Uterus (tissue), 2 donors: ENCODE measurements at regions not wholly inside any gene's neighbourhood (a gene's known extent, or its start where the extent isn't known, plus 50 kb on each side); places are given as distances from the start of the nearest gene placed in this dataset.

Source experiments
- POLR2A ChIP-seq, 2 donors: fragments of 450-650 bp; IDR thresholded peaks; one replicate each; pipeline ENCODE4 v1.6.1; 2016; ENCODE audit warnings: antibody characterized with exemption in 2 of 2, mild to moderate bottlenecking in 1 of 2, moderate library complexity in 1 of 2
- TF ChIP-seq, protein P1 (sequence below), 4 experiments: fragments of 200-600 bp in 2 of 4; fragments of 450-650 bp in 2 of 4; sonication (generic) in 2 of 4; IDR thresholded peaks; one replicate each; pipeline ENCODE4 v1.5.1; 2016 to 2019; ENCODE audit warnings: antibody characterized with exemption in 4 of 4, mild to moderate bottlenecking in 2 of 4, moderate library complexity in 1 of 4

DNA sequence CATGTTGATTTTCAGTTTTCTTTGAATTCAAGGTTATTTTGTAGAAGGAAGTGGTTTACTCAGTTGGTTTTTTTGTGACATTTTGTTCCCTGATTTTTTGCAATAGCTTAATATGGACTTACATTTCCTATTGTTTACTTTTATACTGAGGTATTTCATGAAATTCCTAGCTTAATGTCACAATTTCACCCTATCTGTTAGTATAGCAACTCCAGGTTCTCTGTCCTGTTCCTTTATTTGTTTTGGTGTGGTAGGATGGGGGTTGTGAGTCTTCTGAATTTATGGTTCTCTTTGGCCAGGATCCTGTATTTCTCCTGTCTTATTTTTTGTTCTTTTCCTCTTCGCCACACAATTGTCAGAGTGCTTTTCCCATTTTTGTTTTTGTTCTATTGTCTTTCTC is 523.4 kb upstream of the ARRDC3 start:
- TF ChIP-seq POLR2A (IDR thresholded peaks at IDR 0.05) = no peak
- TF ChIP-seq, protein P1, sequence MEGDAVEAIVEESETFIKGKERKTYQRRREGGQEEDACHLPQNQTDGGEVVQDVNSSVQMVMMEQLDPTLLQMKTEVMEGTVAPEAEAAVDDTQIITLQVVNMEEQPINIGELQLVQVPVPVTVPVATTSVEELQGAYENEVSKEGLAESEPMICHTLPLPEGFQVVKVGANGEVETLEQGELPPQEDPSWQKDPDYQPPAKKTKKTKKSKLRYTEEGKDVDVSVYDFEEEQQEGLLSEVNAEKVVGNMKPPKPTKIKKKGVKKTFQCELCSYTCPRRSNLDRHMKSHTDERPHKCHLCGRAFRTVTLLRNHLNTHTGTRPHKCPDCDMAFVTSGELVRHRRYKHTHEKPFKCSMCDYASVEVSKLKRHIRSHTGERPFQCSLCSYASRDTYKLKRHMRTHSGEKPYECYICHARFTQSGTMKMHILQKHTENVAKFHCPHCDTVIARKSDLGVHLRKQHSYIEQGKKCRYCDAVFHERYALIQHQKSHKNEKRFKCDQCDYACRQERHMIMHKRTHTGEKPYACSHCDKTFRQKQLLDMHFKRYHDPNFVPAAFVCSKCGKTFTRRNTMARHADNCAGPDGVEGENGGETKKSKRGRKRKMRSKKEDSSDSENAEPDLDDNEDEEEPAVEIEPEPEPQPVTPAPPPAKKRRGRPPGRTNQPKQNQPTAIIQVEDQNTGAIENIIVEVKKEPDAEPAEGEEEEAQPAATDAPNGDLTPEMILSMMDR (IDR thresholded peaks at IDR 0.05) = no peak
